Skeletal muscle satellite cell (primary cell): ENCODE measurements at regions not wholly inside any gene's neighbourhood (a gene's known extent, or its start where the extent isn't known, plus 50 kb on each side); places are given as distances from the start of the nearest gene placed in this dataset.
"Not testable (repeated sequence)": the region's sequence is repeated elsewhere in the genome, so short reads cannot be mapped to it uniquely, and the experiment has no call there.

Experiments
- H3K27me3 ChIP-seq: 2 replicates; pipeline ENCODE4 v1.7.0; 2013; ENCODE audit warnings: low read length; ENCODE audit not compliant: control insufficient read depth, insufficient read depth
- H3K36me3 ChIP-seq: 2 replicates; pipeline ENCODE4 v1.7.0; 2013; ENCODE audit warnings: mild to moderate bottlenecking, control low read depth, low read length; ENCODE audit not compliant: insufficient read depth
- H3K4me1 ChIP-seq: 2 replicates; pipeline ENCODE4 v1.7.0; 2013; ENCODE audit warnings: low read length; ENCODE audit not compliant: control insufficient read depth, insufficient read depth
- H3K4me2 ChIP-seq: 2 replicates; pipeline ENCODE4 v1.7.0; 2013; ENCODE audit warnings: mild to moderate bottlenecking, low read length
- H3K4me3 ChIP-seq: 2 replicates; pipeline ENCODE4 v1.7.0; 2013; ENCODE audit warnings: low read length
- H3K9ac ChIP-seq: 2 replicates; pipeline ENCODE4 v1.7.0; 2013; ENCODE audit warnings: mild to moderate bottlenecking, low read depth, low read length, moderate library complexity
- H3K9me3 ChIP-seq: replicated peaks from 2 replicates; pipeline ENCODE4 v1.7.0; 2013; ENCODE audit warnings: mild to moderate bottlenecking, control low read depth, low read length

- H3K9me3 ChIP-seq = no peaks in the 10 kb centered on the region
- H3K4me3 ChIP-seq = no peak overlapping the region
- no peak overlapping the region for H3K9ac ChIP-seq
- no peak overlapping the region for H3K4me2 ChIP-seq
- no peaks in the 10 kb centered on the region for H3K27me3 ChIP-seq
- no peaks in the 10 kb centered on the region for H3K36me3 ChIP-seq
- peaks cover 14% of the 10 kb centered on the region for H3K4me1 ChIP-seq
Measured at GRCh38 chr15:25600751-25601150, 161.9 kb upstream of the UBE3A start.

- Histone ChIP-seq H3K9ac (peak overlapping the region; percentile 30), H3K4me2 (peak overlapping the region; percentile 83), H3K4me3 (peak overlapping the region; percentile 66), H3K27me3 (no peaks in the 10 kb centered on the region), H3K4me1 (peaks cover 14% of the 10 kb centered on the region), H3K36me3 (no peaks in the 10 kb centered on the region), H3K9me3 (no peaks in the 10 kb centered on the region)
Measured at GRCh38 chr15:25597571-25597970, 158.7 kb upstream of the UBE3A start.

GRCh38 chr15:25596644-25597562 lies 158.1 kb upstream of the UBE3A start:
- H3K9ac ChIP-seq = peak overlapping the region; percentile 30
- H3K27me3 ChIP-seq = no peaks in the 10 kb centered on the region
- peaks cover 14% of the 10 kb centered on the region for H3K4me1 ChIP-seq
- peak overlapping the region; percentile 83 for H3K4me2 ChIP-seq
- H3K36me3 ChIP-seq = no peaks in the 10 kb centered on the region
- H3K4me3 ChIP-seq = peak overlapping the region; percentile 66
- no peaks in the 10 kb centered on the region for H3K9me3 ChIP-seq

DNA sequence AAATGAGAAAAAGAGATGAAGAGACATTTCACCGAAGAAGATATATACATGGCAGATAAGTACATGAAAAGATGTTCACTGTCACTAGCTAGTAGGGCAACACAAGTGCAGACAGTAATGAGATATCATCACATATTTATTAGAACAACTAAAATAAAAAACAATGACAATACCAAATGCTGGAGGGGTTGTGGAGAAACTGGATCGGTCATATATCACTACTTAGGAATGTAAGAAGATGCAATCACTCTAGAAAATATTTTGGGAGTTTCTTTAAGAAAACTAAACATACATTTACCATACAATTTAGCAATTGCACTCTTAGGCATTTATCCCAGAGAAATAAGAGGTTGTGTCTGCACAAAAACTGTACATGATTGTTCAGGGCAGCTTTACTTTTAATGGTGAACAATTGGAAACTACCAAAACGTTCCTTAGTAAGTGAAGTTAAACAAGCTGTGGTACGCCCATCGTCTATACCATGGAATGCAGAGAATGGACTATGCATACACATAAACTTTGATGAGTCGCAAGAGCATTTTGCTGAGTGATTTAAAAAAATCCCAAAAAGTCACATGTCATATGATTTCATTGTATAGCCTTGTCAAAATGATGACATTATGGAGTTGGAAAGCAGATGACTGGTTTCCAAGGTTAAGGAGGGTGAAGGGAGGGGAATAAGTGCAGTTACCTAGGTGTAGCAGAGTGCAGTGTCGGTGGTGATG lies 149.0 kb upstream of the UBE3A start:
- H3K27me3 ChIP-seq = no peaks in the 10 kb centered on the region
- no peak overlapping the region for H3K4me3 ChIP-seq
- no peaks in the 10 kb centered on the region for H3K36me3 ChIP-seq
- no peak overlapping the region for H3K4me2 ChIP-seq
- no peaks in the 10 kb centered on the region for H3K9me3 ChIP-seq
- no peak overlapping the region for H3K9ac ChIP-seq
- H3K4me1 ChIP-seq = no peaks in the 10 kb centered on the region

DNA sequence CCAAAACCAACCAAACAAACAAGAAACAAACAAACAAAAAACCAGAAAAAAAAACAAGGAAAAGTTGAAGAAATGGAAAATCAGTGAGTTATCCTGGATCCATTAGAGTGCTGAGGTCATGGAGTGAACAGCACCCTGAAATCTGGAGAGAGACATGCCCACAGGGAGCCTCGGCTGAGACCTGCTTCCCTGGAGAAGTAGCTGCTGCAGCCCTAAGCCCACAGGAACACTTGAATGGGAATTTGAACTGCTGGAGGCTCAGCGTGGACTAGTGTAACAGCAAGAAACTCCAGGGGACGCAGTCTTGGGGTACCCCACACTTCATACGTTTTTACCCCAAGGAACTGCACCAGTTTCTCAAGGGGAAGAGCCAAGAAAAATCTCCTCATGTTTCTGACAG lies 144.1 kb upstream of the UBE3A start:
- no peaks in the 10 kb centered on the region for H3K36me3 ChIP-seq
- no peaks in the 10 kb centered on the region for H3K9me3 ChIP-seq
- no peaks in the 10 kb centered on the region for H3K27me3 ChIP-seq
- no peaks in the 10 kb centered on the region for H3K4me1 ChIP-seq
- H3K9ac ChIP-seq = no peak overlapping the region
- H3K4me2 ChIP-seq = no peak overlapping the region
- no peak overlapping the region for H3K4me3 ChIP-seq

DNA sequence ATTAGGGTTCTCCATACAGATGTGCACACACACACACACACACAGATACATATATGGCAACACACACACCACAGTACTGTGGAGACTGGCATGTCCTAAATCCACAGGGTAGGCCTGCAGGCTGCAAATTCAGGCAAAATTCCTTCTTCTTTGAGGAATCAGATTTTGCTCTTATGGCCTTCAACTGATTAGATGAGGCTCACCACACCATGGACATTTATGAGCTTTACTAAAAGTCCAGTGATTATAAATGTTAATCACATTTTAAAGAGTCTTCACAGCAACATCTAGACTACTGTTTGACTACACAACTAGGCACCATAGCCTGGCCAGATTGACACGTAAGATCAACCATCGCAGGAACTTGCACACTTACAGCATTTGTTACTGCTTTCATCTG lies 140.3 kb upstream of the UBE3A start:
- no peaks in the 10 kb centered on the region for H3K4me1 ChIP-seq
- no peaks in the 10 kb centered on the region for H3K9me3 ChIP-seq
- peaks cover 5% of the 10 kb centered on the region for H3K27me3 ChIP-seq
- H3K4me2 ChIP-seq = no peak overlapping the region
- H3K36me3 ChIP-seq = no peaks in the 10 kb centered on the region
- H3K4me3 ChIP-seq = no peak overlapping the region
- no peak overlapping the region for H3K9ac ChIP-seq

DNA sequence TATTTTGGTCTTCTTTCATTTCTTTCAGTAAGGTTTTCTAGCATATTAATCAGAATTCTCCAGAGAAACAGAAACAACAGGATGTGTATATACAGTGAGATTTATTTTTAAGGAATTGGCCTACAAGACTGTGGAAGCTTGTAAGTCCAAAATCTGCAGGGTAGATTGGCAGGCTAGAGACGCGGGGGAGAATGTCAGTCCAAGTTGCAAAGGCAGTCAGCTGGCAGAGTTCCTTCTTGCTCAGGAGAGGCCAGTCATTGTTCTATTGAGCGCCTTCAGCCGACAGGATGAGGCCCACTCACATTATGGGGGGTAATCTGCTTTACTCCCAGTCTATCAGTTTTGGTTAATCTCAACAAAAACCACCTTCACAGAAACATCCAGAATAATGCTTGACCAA lies 133.4 kb upstream of the UBE3A start:
- no peaks in the 10 kb centered on the region for H3K36me3 ChIP-seq
- H3K27me3 ChIP-seq = peaks cover 5% of the 10 kb centered on the region
- H3K4me1 ChIP-seq = no peaks in the 10 kb centered on the region
- H3K9ac ChIP-seq = no peak overlapping the region
- H3K4me2 ChIP-seq = no peak overlapping the region
- H3K4me3 ChIP-seq = no peak overlapping the region
- no peaks in the 10 kb centered on the region for H3K9me3 ChIP-seq

- no peak overlapping the region for H3K4me2 ChIP-seq
- H3K9ac ChIP-seq = no peak overlapping the region
- H3K4me3 ChIP-seq = no peak overlapping the region
- H3K36me3 ChIP-seq = no peaks in the 10 kb centered on the region
- H3K4me1 ChIP-seq = no peaks in the 10 kb centered on the region
- H3K27me3 ChIP-seq = no peaks in the 10 kb centered on the region
- H3K9me3 ChIP-seq = no peaks in the 10 kb centered on the region
Measured at GRCh38 chr15:25568751-25569150, 129.9 kb upstream of the UBE3A start.

DNA sequence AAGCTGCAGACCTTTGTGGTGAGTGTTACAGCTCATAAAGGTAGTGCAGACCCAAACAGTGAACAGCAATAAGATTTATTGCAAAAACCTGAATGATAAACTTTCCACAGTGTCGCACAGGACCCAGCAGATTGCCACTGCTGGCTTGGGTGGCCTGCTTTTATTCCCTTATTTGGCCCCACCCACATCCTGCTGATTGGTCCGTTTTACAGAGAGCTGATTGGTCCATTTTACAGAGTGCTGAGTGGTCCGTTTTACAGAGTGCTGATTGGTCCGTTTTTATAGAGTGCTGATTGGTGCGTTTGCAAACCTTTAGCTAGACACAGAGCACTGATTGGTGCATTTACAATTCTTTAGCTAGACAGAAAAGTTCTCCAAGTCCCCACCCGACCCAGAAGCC lies 127.7 kb upstream of the UBE3A start:
- H3K36me3 ChIP-seq, H3K9ac ChIP-seq: not testable (repeated sequence)

GRCh38 chr15:25565470-25566264 lies 126.8 kb upstream of the UBE3A start:
- Histone ChIP-seq H3K27me3 (no peaks in the 10 kb centered on the region), H3K36me3 (no peaks in the 10 kb centered on the region), H3K4me2 (no peak overlapping the region), H3K9ac (no peak overlapping the region), H3K9me3 (no peaks in the 10 kb centered on the region), H3K4me1 (no peaks in the 10 kb centered on the region), H3K4me3 (no peak overlapping the region)

More for the DNA sequence above, 127.7 kb upstream of the UBE3A start:
- not testable (repeated sequence) for H3K9me3 ChIP-seq, H3K4me1 ChIP-seq, H3K4me2 ChIP-seq, H3K27me3 ChIP-seq, H3K4me3 ChIP-seq

DNA sequence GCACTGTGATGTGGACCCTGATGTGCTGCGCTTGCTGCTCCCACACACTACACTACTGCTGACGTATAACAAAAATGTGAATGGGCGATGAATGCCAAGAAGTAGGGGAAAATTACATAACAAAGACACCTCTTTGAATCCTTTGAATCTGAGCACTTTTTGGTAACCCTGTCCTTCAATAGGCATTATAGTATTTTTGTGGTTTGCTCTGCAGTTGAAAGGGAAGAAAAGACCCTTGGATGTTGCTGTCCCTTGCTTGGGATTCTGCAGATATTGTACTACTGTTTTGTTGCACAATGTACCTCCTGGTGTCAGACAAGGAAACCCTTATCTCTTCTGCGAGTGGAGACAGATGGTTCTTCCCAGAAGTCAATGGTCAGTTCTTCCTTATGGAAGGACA lies 124.8 kb upstream of the UBE3A start:
- no peak overlapping the region for H3K4me2 ChIP-seq
- H3K9me3 ChIP-seq = no peaks in the 10 kb centered on the region
- H3K9ac ChIP-seq = no peak overlapping the region
- no peak overlapping the region for H3K4me3 ChIP-seq
- H3K27me3 ChIP-seq = no peaks in the 10 kb centered on the region
- H3K4me1 ChIP-seq = no peaks in the 10 kb centered on the region
- no peaks in the 10 kb centered on the region for H3K36me3 ChIP-seq
